Neural cell (in vitro differentiated cells): ENCODE measurements at regions not wholly inside any gene's neighbourhood (a gene's known extent, or its start where the extent isn't known, plus 50 kb on each side); places are given as distances from the start of the nearest gene placed in this dataset.

ENCODE experiments used
- H2AFZ ChIP-seq: fragments of 200-600, 300-800 bp; sonication (generic), shearing (Covaris generic); 2 replicates; pipeline ENCODE4 v1.6.0; 2014; ENCODE audit warnings: low read depth, mild to moderate bottlenecking, antibody characterized with exemption, low read length, moderate library complexity
- H3F3A ChIP-seq: fragments of 200-600 bp; shearing (Covaris generic); 2 replicates; pipeline ENCODE4 v1.6.1; 2016; ENCODE audit warnings: mild to moderate bottlenecking, moderate library complexity, mixed read lengths, antibody characterized with exemption, low read length; ENCODE audit not compliant: insufficient read depth, poor library complexity, severe bottlenecking
- H3K27ac ChIP-seq: fragments of 200-600, 300-800 bp; sonication (generic), shearing (Covaris generic); 2 replicates; pipeline ENCODE4 v1.5.1; 2014; ENCODE audit warnings: mild to moderate bottlenecking, low read length, moderate library complexity
- H3K27me3 ChIP-seq: fragments of 300-800, 200-600 bp; sonication (generic), shearing (Covaris generic); 2 replicates; pipeline ENCODE4 v1.6.0; 2014; ENCODE audit warnings: mild to moderate bottlenecking, low read depth, low read length, moderate library complexity; ENCODE audit not compliant: insufficient read depth
- H3K36me3 ChIP-seq: fragments of 300-800, 200-600 bp; sonication (generic), shearing (Covaris generic); 2 replicates; pipeline ENCODE4 v1.5.1; 2014; ENCODE audit warnings: mild to moderate bottlenecking, antibody characterized with exemption, low read length, moderate library complexity; ENCODE audit not compliant: insufficient read depth
- H3K4me2 ChIP-seq: fragments of 300-800, 200-600 bp; sonication (generic), shearing (Covaris generic); 2 replicates; pipeline ENCODE4 v1.6.0; 2014; ENCODE audit warnings: mild to moderate bottlenecking, low read length
- H3K4me3 ChIP-seq: fragments of 300-800, 200-600 bp; sonication (generic), shearing (Covaris generic); 2 replicates; pipeline ENCODE4 v1.5.1; 2014; ENCODE audit warnings: mild to moderate bottlenecking, low read length, moderate library complexity
- H3K79me2 ChIP-seq: fragments of 200-600 bp; shearing (Covaris generic); replicated peaks from 2 replicates; pipeline ENCODE4 v1.6.0; 2014; ENCODE audit warnings: mild to moderate bottlenecking, low read length, moderate library complexity; ENCODE audit not compliant: insufficient read depth
- H3K9ac ChIP-seq: fragments of 300-800, 200-600 bp; sonication (generic), shearing (Covaris generic); 2 replicates; pipeline ENCODE4 v1.6.1; 2016; ENCODE audit warnings: mild to moderate bottlenecking, low read length, mixed read lengths
- H3K9me2 ChIP-seq: fragments of 200-600 bp; shearing (Covaris generic); 2 replicates; pipeline ENCODE4 v1.6.1; 2016; ENCODE audit warnings: mild to moderate bottlenecking, low read length, mixed read lengths; ENCODE audit not compliant: insufficient read depth
- H3K9me3 ChIP-seq: fragments of 200-600, 300-800 bp; sonication (generic), shearing (Covaris generic); 2 replicates; pipeline ENCODE4 v1.6.1; 2016; ENCODE audit warnings: mild to moderate bottlenecking, mixed run types, low read length, moderate library complexity, mixed read lengths
- H4K20me1 ChIP-seq: fragments of 200-600 bp; shearing (Covaris generic); 2 replicates; pipeline ENCODE4 v1.6.1; 2016; ENCODE audit warnings: mild to moderate bottlenecking, mixed run types; ENCODE audit not compliant: insufficient read depth
- CTCF ChIP-seq: fragments of 450-650 bp; IDR thresholded peaks from 2 replicates; pipeline ENCODE4 v1.5.1; 2014; ENCODE audit warnings: antibody characterized with exemption, mild to moderate bottlenecking, moderate library complexity; ENCODE audit not compliant: poor library complexity, severe bottlenecking
- EP300 ChIP-seq: fragments of 450-650 bp; conservative IDR thresholded peaks from 2 replicates; pipeline ENCODE4 v1.6.1; 2014; ENCODE audit warnings: antibody characterized with exemption, mild to moderate bottlenecking, moderate library complexity; ENCODE audit not compliant: poor library complexity, severe bottlenecking
- EZH2 ChIP-seq: fragments of 200-600, 300-800 bp; shearing (Covaris generic), sonication (generic); IDR thresholded peaks from 2 replicates; pipeline ENCODE4 v1.6.1; 2014; ENCODE audit warnings: antibody characterized with exemption, low read length, borderline replicate concordance, mild to moderate bottlenecking; ENCODE audit not compliant: insufficient read depth, poor library complexity, severe bottlenecking
- MXI1 ChIP-seq: fragments of 450-650 bp; conservative IDR thresholded peaks from 2 replicates; pipeline ENCODE4 v1.6.1; 2014; ENCODE audit warnings: antibody characterized with exemption, mild to moderate bottlenecking; ENCODE audit not compliant: poor library complexity, severe bottlenecking
- POLR2AphosphoS5 ChIP-seq: IDR thresholded peaks from 2 replicates; pipeline ENCODE4 v1.6.1; 2012
- RAD21 ChIP-seq: fragments of 450-650 bp; conservative IDR thresholded peaks from 2 replicates; pipeline ENCODE4 v1.6.1; 2014; ENCODE audit warnings: antibody characterized with exemption, mild to moderate bottlenecking, moderate library complexity
- REST ChIP-seq: IDR thresholded peaks from 2 replicates; pipeline ENCODE4 v1.6.1; 2012; ENCODE audit warnings: borderline replicate concordance
- SMC3 ChIP-seq: fragments of 450-650 bp; conservative IDR thresholded peaks from 2 replicates; pipeline ENCODE4 v1.6.1; 2014; ENCODE audit warnings: antibody characterized with exemption, mild to moderate bottlenecking, moderate library complexity; ENCODE audit not compliant: poor library complexity
- TAF1 ChIP-seq: IDR thresholded peaks from 2 replicates; pipeline ENCODE4 v1.6.1; 2012; ENCODE audit warnings: low read depth

- Histone ChIP-seq H3K36me3 (no peaks in the 10 kb centered on the region), H3K9ac (no peak overlapping the region), H2AFZ (no peak overlapping the region), H3K4me2 (no peak overlapping the region), H3K27ac (no peak overlapping the region), H3K9me3 (no peaks in the 10 kb centered on the region), H3K79me2 (no peaks in the 10 kb centered on the region), H3K4me3 (no peak overlapping the region), H3F3A (no peaks in the 10 kb centered on the region), H3K27me3 (no peaks in the 10 kb centered on the region), H3K9me2 (no peaks in the 10 kb centered on the region), H4K20me1 (no peaks in the 10 kb centered on the region)
- TF ChIP-seq TAF1, result no peak
- TF ChIP-seq EZH2, result no peak
- no peak for TF ChIP-seq EP300
- no peak for TF ChIP-seq MXI1
These were observed 267.3 kb downstream of the SHQ1 start for GRCh38 chr3:72580900-72581299.

- no peaks in the 10 kb centered on the region for H3K27me3 ChIP-seq
- no peak overlapping the region for H3K27ac ChIP-seq
- no peaks in the 10 kb centered on the region for H4K20me1 ChIP-seq
- H3K9me3 ChIP-seq, result no peaks in the 10 kb centered on the region
- TF ChIP-seq MXI1 (no peak), EP300 (no peak), TAF1 (no peak), SMC3 (no peak), REST (no peak), RAD21 (no peak), CTCF (no peak), EZH2 (no peak), POLR2AphosphoS5 (no peak)
- H3K9me2 ChIP-seq, result no peaks in the 10 kb centered on the region
- H2AFZ ChIP-seq, result no peak overlapping the region
- no peaks in the 10 kb centered on the region for H3F3A ChIP-seq
- H3K9ac ChIP-seq, result no peak overlapping the region
- no peaks in the 10 kb centered on the region for H3K79me2 ChIP-seq
- H3K36me3 ChIP-seq, result no peaks in the 10 kb centered on the region
- no peak overlapping the region for H3K4me2 ChIP-seq
- H3K4me3 ChIP-seq, result no peak overlapping the region
These were observed 267.9 kb downstream of the SHQ1 start for GRCh38 chr3:72580246-72580756.
